ENCODE measurements at regions not wholly inside any gene's neighbourhood (a gene's known extent, or its start where the extent isn't known, plus 50 kb on each side); places are given as distances from the start of the nearest gene placed in this dataset.
"Not testable (repeated sequence)": the region's sequence is repeated elsewhere in the genome, so short reads cannot be mapped to it uniquely, and the experiment has no call there.

GRCh38 chr6:167208819-167209576, 51.2 kb upstream of the GPR31 start:
- no peak for DNase-seq

- DNase-seq: no peak
These were observed 51.8 kb upstream of the GPR31 start for GRCh38 chr6:167209577-167209975.

- no peak for DNase-seq
These were observed 52.9 kb upstream of the GPR31 start for GRCh38 chr6:167210375-167211294.

GRCh38 chr6:167211295-167211648, 53.5 kb upstream of the GPR31 start:
- no peak for DNase-seq

- no peak for DNase-seq
These were observed 54.3 kb upstream of the GPR31 start for GRCh38 chr6:167211881-167212712.

- DNase-seq: no peak
These were observed 54.9 kb upstream of the GPR31 start for GRCh38 chr6:167212713-167213005.

- DNase-seq: no peak
These were observed 56.4 kb upstream of the GPR31 start for GRCh38 chr6:167214206-167214605.

GRCh38 chr6:167215429-167216250, 57.9 kb upstream of the GPR31 start:
- not testable (repeated sequence) for DNase-seq

- DNase-seq: not testable (repeated sequence)
These were observed 58.7 kb upstream of the GPR31 start for GRCh38 chr6:167216390-167217050.

- DNase-seq: not testable (repeated sequence)
These were observed 59.3 kb upstream of the GPR31 start for GRCh38 chr6:167217073-167217472.

- peak; percentile 11 for DNase-seq
These were observed 60.4 kb upstream of the GPR31 start for GRCh38 chr6:167217951-167218759.

GRCh38 chr6:167219079-167219478, 61.3 kb upstream of the GPR31 start:
- DNase-seq: not testable (repeated sequence)

GRCh38 chr6:167219967-167220512, 62.3 kb upstream of the GPR31 start:
- DNase-seq: no peak

- no peak for DNase-seq
These were observed 63.8 kb upstream of the GPR31 start for GRCh38 chr6:167221400-167222201.

GRCh38 chr6:167225566-167226382, 65.3 kb upstream of the UNC93A start:
- not testable (repeated sequence) for DNase-seq

- DNase-seq: no peak
These were observed 64.8 kb upstream of the UNC93A start for GRCh38 chr6:167226383-167226685.

GRCh38 chr6:167226791-167227190, 64.3 kb upstream of the UNC93A start:
- DNase-seq: no peak

GRCh38 chr6:167227984-167228383, 63.1 kb upstream of the UNC93A start:
- no peak for DNase-seq

- DNase-seq: no peak
These were observed 61.5 kb upstream of the UNC93A start for GRCh38 chr6:167229586-167229985.

Measured in activated gamma-delta T cell treated with Interleukin-2 at 50 U/mL for 16 hours (primary cell).